H1 (cell line): ENCODE measurements at regions not wholly inside any gene's neighbourhood (a gene's known extent, or its start where the extent isn't known, plus 50 kb on each side); places are given as distances from the start of the nearest gene placed in this dataset.

Experiments used
- CTCF ChIA-PET: fragments of 300-600 bp; sonication (Branson Sonifier 250); formaldehyde crosslinking; loops from one replicate; lab custom pipeline; 2021; ENCODE audit not compliant: partially characterized antibody; lab: Charles Lee
- POLR2A ChIA-PET: fragments of 300-600 bp; sonication (Branson Sonifier 250); formaldehyde crosslinking; loops from one replicate; lab custom pipeline; 2021; ENCODE audit warnings: inconsistent platforms; ENCODE audit not compliant: partially characterized antibody; lab: Charles Lee
- DNase-seq, 2 experiments: peaks; one replicate each; pipeline versions ENCODE4 v3.0.0 to v3.0.0-alpha.2; 2010 to 2022; ENCODE audit warnings: low spot score in 2 of 2, low read depth in 1 of 2, mixed read lengths in 1 of 2
- FAIRE-seq: peaks from 2 replicates; lab custom pipeline; 2011; peaks lifted over from hg19 to GRCh38; lab: Jason Lieb, UNC
- H2AFZ ChIP-seq: 2 replicates; pipeline ENCODE4 v1.8.1; 2012; ENCODE audit warnings: low read length, inconsistent platforms
- H2AK5ac ChIP-seq: 2 replicates; pipeline ENCODE4 v1.6.1; 2013; ENCODE audit warnings: low read depth, low read length
- H2BK120ac ChIP-seq: replicated peaks from 2 replicates; pipeline ENCODE3; 2013; ENCODE audit warnings: low read depth, low read length, inconsistent platforms
- H2BK12ac ChIP-seq: 2 replicates; pipeline ENCODE4 v1.6.1; 2013; ENCODE audit warnings: low read depth, low read length
- H2BK15ac ChIP-seq: 2 replicates; pipeline ENCODE4 v1.6.1; 2013; ENCODE audit warnings: low read length
- H2BK20ac ChIP-seq: 2 replicates; pipeline ENCODE4 v1.6.1; 2013; ENCODE audit warnings: low read length
- H2BK5ac ChIP-seq: 2 replicates; pipeline ENCODE4 v1.6.1; 2013; ENCODE audit warnings: low read depth, low read length
- H3K14ac ChIP-seq: 2 replicates; pipeline ENCODE4 v1.6.1; 2013; ENCODE audit warnings: inconsistent platforms; ENCODE audit not compliant: insufficient read length
- H3K18ac ChIP-seq: 2 replicates; pipeline ENCODE4 v1.6.1; 2013; ENCODE audit warnings: low read length; ENCODE audit errors: extremely low read depth
- H3K23ac ChIP-seq: 2 replicates; pipeline ENCODE4 v1.6.1; 2013; ENCODE audit warnings: inconsistent platforms; ENCODE audit not compliant: insufficient read length
- H3K23me2 ChIP-seq: 2 replicates; pipeline ENCODE4 v1.6.1; 2013; ENCODE audit warnings: low read depth, low read length
- H3K27ac ChIP-seq: 2 replicates; pipeline ENCODE4 v1.6.1; 2011; ENCODE audit warnings: low read depth, low read length, inconsistent platforms
- H3K27me3 ChIP-seq, 4 experiments: replicated peaks in 1 of 4; 1 replicate in 1 of 4; 2 replicates in 3 of 4; pipeline versions ENCODE4 v1.6.1 to v1.8.1; 2011 to 2013; ENCODE audit warnings: low read length in 3 of 4, mild to moderate bottlenecking in 3 of 4, inconsistent platforms in 2 of 4, mixed read lengths in 2 of 4, moderate library complexity in 1 of 4; ENCODE audit not compliant: control insufficient read depth in 3 of 4, insufficient read depth in 3 of 4; ENCODE audit errors: extremely low read depth in 1 of 4
- H3K36me3 ChIP-seq, 4 experiments: 2 replicates each; pipeline versions ENCODE4 v1.6.1 to v1.8.1; 2011 to 2013; ENCODE audit warnings: mild to moderate bottlenecking in 4 of 4, low read length in 3 of 4, moderate library complexity in 2 of 4, control low read depth in 1 of 4, inconsistent platforms in 1 of 4; ENCODE audit not compliant: insufficient read depth in 4 of 4, control insufficient read depth in 2 of 4
- H3K4ac ChIP-seq: replicated peaks from 2 replicates; pipeline ENCODE3; 2013; ENCODE audit warnings: low read length, low read depth, mixed read lengths, inconsistent platforms; ENCODE audit not compliant: insufficient read length
- H3K4me1 ChIP-seq, 4 experiments: replicated peaks in 1 of 4; 1 replicate in 1 of 4; 2 replicates in 3 of 4; pipeline versions ENCODE4 v1.6.1 to v1.8.1; 2011 to 2013; ENCODE audit warnings: low read length in 3 of 4, inconsistent platforms in 2 of 4, mixed read lengths in 1 of 4; ENCODE audit not compliant: insufficient read depth in 4 of 4, control insufficient read depth in 3 of 4
- H3K4me2 ChIP-seq, 2 experiments: 2 replicates each; pipeline versions ENCODE4 v1.6.1 to v1.8.1; 2011 to 2013; ENCODE audit warnings: low read depth in 2 of 2, low read length in 2 of 2, control low read depth in 1 of 2, inconsistent platforms in 1 of 2, mild to moderate bottlenecking in 1 of 2; ENCODE audit not compliant: insufficient read depth in 1 of 2
- H3K4me3 ChIP-seq, 4 experiments: fragments of 200-600, 300-600 bp in 1 of 4; sonication (generic), shearing (Covaris generic), sonication (Bioruptor Twin) in 1 of 4; 2 replicates each; pipeline versions ENCODE4 v1.5.1 to v1.8.1; 2011 to 2016; ENCODE audit warnings: low read length in 4 of 4, low read depth in 3 of 4, control low read depth in 2 of 4, inconsistent platforms in 2 of 4, mild to moderate bottlenecking in 2 of 4, mixed read lengths in 1 of 4, moderate library complexity in 1 of 4; ENCODE audit not compliant: insufficient read depth in 2 of 4; ENCODE audit errors: extremely low read depth in 1 of 4
- H3K56ac ChIP-seq: replicated peaks from 2 replicates; pipeline ENCODE3; 2013; ENCODE audit warnings: low read depth, mild to moderate bottlenecking, mixed read lengths, low read length, inconsistent platforms; ENCODE audit not compliant: insufficient read length
- H3K79me1 ChIP-seq: 2 replicates; pipeline ENCODE4 v1.6.1; 2013; ENCODE audit warnings: low read depth, low read length, control low read depth
- H3K79me2 ChIP-seq, 2 experiments: 2 replicates each; pipeline versions ENCODE4 v1.6.1 to v1.8.1; 2012 to 2013; ENCODE audit warnings: low read length in 2 of 2, mild to moderate bottlenecking in 2 of 2, inconsistent platforms in 1 of 2; ENCODE audit not compliant: insufficient read depth in 2 of 2, control insufficient read depth in 1 of 2
- H3K9ac ChIP-seq, 4 experiments: replicated peaks in 1 of 4; 1 replicate in 1 of 4; 2 replicates in 3 of 4; pipeline versions ENCODE4 v1.6.1 to v1.8.1; 2011 to 2013; ENCODE audit warnings: low read depth in 3 of 4, low read length in 3 of 4, control low read depth in 2 of 4, mild to moderate bottlenecking in 2 of 4, moderate library complexity in 2 of 4, inconsistent platforms in 1 of 4; ENCODE audit errors: extremely low read depth in 1 of 4
- H3K9me3 ChIP-seq, 2 experiments: 2 replicates each; pipeline versions ENCODE4 v1.6.1 to v1.8.1; 2012 to 2013; ENCODE audit warnings: mild to moderate bottlenecking in 2 of 2, moderate library complexity in 2 of 2, control low read depth in 1 of 2, inconsistent platforms in 1 of 2, low read depth in 1 of 2, low read length in 1 of 2, mixed read lengths in 1 of 2; ENCODE audit not compliant: insufficient read depth in 2 of 2
- H4K20me1 ChIP-seq, 2 experiments: replicated peaks in 1 of 2; 2 replicates each; pipeline versions ENCODE3 to v1.8.1; 2011 to 2013; ENCODE audit warnings: inconsistent platforms in 2 of 2, low read length in 2 of 2, mild to moderate bottlenecking in 1 of 2; ENCODE audit not compliant: insufficient read depth in 2 of 2, control insufficient read depth in 1 of 2
- H4K5ac ChIP-seq: 2 replicates; pipeline ENCODE4 v1.6.1; 2013; ENCODE audit warnings: low read length, low read depth, mixed read lengths, inconsistent platforms; ENCODE audit not compliant: insufficient read length
- H4K8ac ChIP-seq: 2 replicates; pipeline ENCODE4 v1.8.0; 2013; ENCODE audit warnings: mild to moderate bottlenecking, moderate library complexity, low read length, inconsistent platforms; ENCODE audit not compliant: insufficient read depth; ENCODE audit errors: extremely low read depth
- H4K91ac ChIP-seq: replicated peaks from 2 replicates; pipeline ENCODE3; 2013; ENCODE audit warnings: low read length, mixed read lengths, inconsistent platforms; ENCODE audit not compliant: insufficient read length
- BCL11A ChIP-seq, 2 experiments: IDR thresholded peaks; one replicate each; pipeline ENCODE4 v1.6.1; 2011; ENCODE audit warnings: low read depth in 2 of 2, low read length in 2 of 2, mild to moderate bottlenecking in 2 of 2
- CREB1 ChIP-seq: IDR thresholded peaks from 2 replicates; pipeline ENCODE4 v1.6.1; 2012; ENCODE audit warnings: inconsistent platforms
- EP300 ChIP-seq, 2 experiments: IDR thresholded peaks; 1 replicate in 1 of 2; 2 replicates in 1 of 2; pipeline ENCODE4 v1.6.1; 2011 to 2012; ENCODE audit warnings: low read depth in 2 of 2, low read length in 2 of 2, mild to moderate bottlenecking in 2 of 2, borderline replicate concordance in 1 of 2, inconsistent platforms in 1 of 2, moderate library complexity in 1 of 2
- FOSL1 ChIP-seq: IDR thresholded peaks from 2 replicates; pipeline ENCODE4 v1.6.1; 2011; ENCODE audit warnings: mild to moderate bottlenecking, low read depth, low read length, moderate library complexity; ENCODE audit not compliant: insufficient read depth
- GTF2F1 ChIP-seq: IDR thresholded peaks from 2 replicates; pipeline ENCODE4 v1.6.1; 2012; ENCODE audit warnings: low read depth, low read length, improper control_type of control experiment, borderline replicate concordance
- KDM4A ChIP-seq: IDR thresholded peaks from one replicate; pipeline ENCODE4 v1.7.1; 2012; ENCODE audit warnings: low read depth, mild to moderate bottlenecking, moderate library complexity, low read length, inconsistent platforms; ENCODE audit not compliant: severe bottlenecking
- POLR2AphosphoS5 ChIP-seq: IDR thresholded peaks from 2 replicates; pipeline ENCODE4 v1.6.1; 2011; ENCODE audit warnings: low read depth, low read length
- RFX5 ChIP-seq: IDR thresholded peaks from 2 replicates; pipeline ENCODE4 v1.6.1; 2011; ENCODE audit warnings: low read depth, low read length, improper control_type of control experiment, borderline replicate concordance
- RNF2 ChIP-seq: fragments of 200-900, 300-1000 bp; sonication (generic); IDR thresholded peaks from 2 replicates; pipeline ENCODE4 v1.7.1; 2016; ENCODE audit warnings: borderline replicate concordance, low read depth, mild to moderate bottlenecking, antibody characterized with exemption, low read length; ENCODE audit not compliant: poor library complexity, severe bottlenecking; ENCODE audit errors: missing control alignments
- SIN3A ChIP-seq, 2 experiments: IDR thresholded peaks in 1 of 2; conservative IDR thresholded peaks in 1 of 2; 2 replicates each; pipeline ENCODE4 v1.6.1; 2011 to 2012; ENCODE audit warnings: low read length in 2 of 2, improper control_type of control experiment in 1 of 2, low read depth in 1 of 2, mild to moderate bottlenecking in 1 of 2
- SIRT6 ChIP-seq: IDR thresholded peaks from one replicate; pipeline ENCODE4 v1.7.1; 2012; ENCODE audit warnings: low read length, inconsistent platforms
- SP2 ChIP-seq: IDR thresholded peaks from 2 replicates; pipeline ENCODE4 v1.6.1; 2012; ENCODE audit warnings: mild to moderate bottlenecking, low read length, inconsistent platforms
- SRF ChIP-seq: IDR thresholded peaks from 2 replicates; pipeline ENCODE4 v1.6.1; 2011; ENCODE audit warnings: mild to moderate bottlenecking, low read depth, low read length, moderate library complexity
- TBP ChIP-seq: IDR thresholded peaks from 2 replicates; pipeline ENCODE4 v1.6.1; 2011; ENCODE audit warnings: low read depth, low read length, improper control_type of control experiment
- ZNF274 ChIP-seq: IDR thresholded peaks from 2 replicates; pipeline ENCODE4 v1.7.0; 2012; ENCODE audit warnings: low read length, borderline replicate concordance; ENCODE audit errors: extremely low read depth
- WGBS, 2 experiments: shearing (Covaris generic) in 1 of 2; methylation state at CpG; one replicate each; pipeline versions ENCODE4 v1.1.6 to v1.1.7; 2013 to 2015; ENCODE audit warnings: low lambda C conversion rate in 2 of 2, mixed read lengths in 2 of 2, inconsistent platforms in 1 of 2, low coverage in 1 of 2, missing lambda C conversion rate in 1 of 2; ENCODE audit not compliant: insufficient replicate concordance in 2 of 2, insufficient coverage in 1 of 2, insufficient read length in 1 of 2; ENCODE audit errors: extremely low coverage in 1 of 2, missing lambda C conversion rate in 1 of 2; 5-methylcytosine and 5-hydroxymethylcytosine counted together

DNA sequence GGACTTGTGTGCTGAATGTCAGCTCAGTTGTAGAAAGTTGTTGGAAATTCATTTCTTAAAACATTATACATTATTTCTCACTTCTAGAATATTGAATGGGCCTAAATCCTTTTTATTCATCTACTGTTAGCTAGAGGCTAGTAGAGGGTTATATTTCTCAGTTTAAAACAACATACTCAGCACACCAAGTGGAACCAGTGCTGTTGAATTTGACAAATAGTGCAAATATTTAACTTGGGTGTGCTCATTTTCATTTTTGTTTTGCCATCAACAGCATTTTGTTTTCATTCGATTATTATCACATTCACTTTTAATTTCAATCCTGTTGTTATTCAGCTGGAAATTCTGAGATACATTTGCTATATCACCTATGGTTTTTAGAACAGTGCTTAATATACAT lies 269.4 kb upstream of the PEX5L start:
- H4K91ac ChIP-seq: no peak overlapping the region
- DNase-seq (no peak), FAIRE-seq (no peak)
- H3K23ac ChIP-seq: no peak overlapping the region
- H2AK5ac ChIP-seq: no peak overlapping the region
- no peak overlapping the region for H2BK120ac ChIP-seq
- POLR2A ChIA-PET: no interaction called here
- H3K56ac ChIP-seq: no peak overlapping the region
- no peak overlapping the region for H3K14ac ChIP-seq
- no peak overlapping the region for H2AFZ ChIP-seq
- no peaks in the 10 kb centered on the region for H3K9me3 ChIP-seq
- H3K79me2 ChIP-seq: no peaks in the 10 kb centered on the region
- no peaks in the 10 kb centered on the region for H3K36me3 ChIP-seq
- H3K9ac ChIP-seq: no peak overlapping the region
- no peaks in the 10 kb centered on the region for H3K27me3 ChIP-seq
- no peaks in the 10 kb centered on the region for H3K79me1 ChIP-seq
- no peak overlapping the region for H2BK12ac ChIP-seq
- H3K23me2 ChIP-seq: no peaks in the 10 kb centered on the region
- CTCF ChIA-PET: no interaction called here
- H4K8ac ChIP-seq: no peak overlapping the region
- H3K27ac ChIP-seq: no peak overlapping the region
- H2BK15ac ChIP-seq: no peak overlapping the region
- WGBS, 2 experiments: 96% methylated on average over 1 of the region's 1 CpG; no CpG with 5 or more reads in 1 of the 2 experiments
- H2BK20ac ChIP-seq: no peak overlapping the region
- H4K20me1 ChIP-seq: no peaks in the 10 kb centered on the region
- no peak overlapping the region for H3K4me2 ChIP-seq
- H3K4me3 ChIP-seq: no peak overlapping the region
- no peak overlapping the region for H3K4ac ChIP-seq
- no peaks in the 10 kb centered on the region for H3K4me1 ChIP-seq
- H3K18ac ChIP-seq: no peak overlapping the region
- no peak overlapping the region for H4K5ac ChIP-seq
- H2BK5ac ChIP-seq: no peak overlapping the region
- TF ChIP-seq SP2 (no peak), KDM4A (no peak), SRF (no peak), BCL11A (IDR thresholded peaks at IDR 0.05; ENCODE audit: low read depth in 2 of 2, low read length in 2 of 2) (no peak), RFX5 (no peak), GTF2F1 (no peak), SIRT6 (no peak), ZNF274 (no peak), EP300 (IDR thresholded peaks at IDR 0.05; ENCODE audit: borderline replicate concordance in 1 of 2, low read depth in 2 of 2, low read length in 2 of 2) (no peak), TBP (no peak), FOSL1 (no peak), RNF2 (no peak), SIN3A (conservative IDR thresholded peaks at IDR 0.05 in 1 of 2, IDR thresholded peaks at IDR 0.05 in 1 of 2; ENCODE audit: low read depth in 1 of 2, low read length in 2 of 2) (no peak), POLR2AphosphoS5 (no peak), CREB1 (no peak)
